HFF-Myc (cell line): ENCODE measurements at regions not wholly inside any gene's neighbourhood (a gene's known extent, or its start where the extent isn't known, plus 50 kb on each side); places are given as distances from the start of the nearest gene placed in this dataset.

ENCODE experiments used
- DNase-seq: peaks from one replicate; pipeline ENCODE4 v3.0.0-alpha.2; 2011; ENCODE audit warnings: low read depth; ENCODE audit errors: extremely low read depth
- H3K4me3 ChIP-seq: replicated peaks from 2 replicates; pipeline ENCODE4 v1.5.1; 2011; ENCODE audit warnings: low read depth, mild to moderate bottlenecking, control low read depth, low read length
- CTCF ChIP-seq: IDR thresholded peaks from 2 replicates; pipeline ENCODE4 v1.5.1; 2012; ENCODE audit warnings: mild to moderate bottlenecking, low read depth, low read length, control low read depth; ENCODE audit errors: missing control alignments

GRCh38 chr20:56968376-56969048 is 297.9 kb downstream of the BMP7 start:
- H3K4me3 ChIP-seq: no peak overlapping the region
- no peak for TF ChIP-seq CTCF
- DNase-seq: no peak

GRCh38 chr20:56974499-56975250 is 291.8 kb downstream of the BMP7 start:
- DNase-seq: peak; percentile 30
- TF ChIP-seq CTCF: peak; percentile 83
- H3K4me3 ChIP-seq: no peak overlapping the region

GRCh38 chr20:56975838-56976237 is 290.6 kb downstream of the BMP7 start:
- H3K4me3 ChIP-seq: no peak overlapping the region
- DNase-seq: no peak
- TF ChIP-seq CTCF: no peak

GRCh38 chr20:56976336-56976735 is 290.1 kb downstream of the BMP7 start:
- H3K4me3 ChIP-seq: no peak overlapping the region
- no peak for TF ChIP-seq CTCF
- DNase-seq: no peak

GRCh38 chr20:56978475-56978874 is 288.0 kb downstream of the BMP7 start:
- no peak for TF ChIP-seq CTCF
- no peak for DNase-seq
- no peak overlapping the region for H3K4me3 ChIP-seq

GRCh38 chr20:56979125-56979524 is 287.3 kb downstream of the BMP7 start:
- TF ChIP-seq CTCF: no peak
- DNase-seq: no peak
- H3K4me3 ChIP-seq: no peak overlapping the region
